ENCODE measurements at regions not wholly inside any gene's neighbourhood (a gene's known extent, or its start where the extent isn't known, plus 50 kb on each side); places are given as distances from the start of the nearest gene placed in this dataset.

DNA sequence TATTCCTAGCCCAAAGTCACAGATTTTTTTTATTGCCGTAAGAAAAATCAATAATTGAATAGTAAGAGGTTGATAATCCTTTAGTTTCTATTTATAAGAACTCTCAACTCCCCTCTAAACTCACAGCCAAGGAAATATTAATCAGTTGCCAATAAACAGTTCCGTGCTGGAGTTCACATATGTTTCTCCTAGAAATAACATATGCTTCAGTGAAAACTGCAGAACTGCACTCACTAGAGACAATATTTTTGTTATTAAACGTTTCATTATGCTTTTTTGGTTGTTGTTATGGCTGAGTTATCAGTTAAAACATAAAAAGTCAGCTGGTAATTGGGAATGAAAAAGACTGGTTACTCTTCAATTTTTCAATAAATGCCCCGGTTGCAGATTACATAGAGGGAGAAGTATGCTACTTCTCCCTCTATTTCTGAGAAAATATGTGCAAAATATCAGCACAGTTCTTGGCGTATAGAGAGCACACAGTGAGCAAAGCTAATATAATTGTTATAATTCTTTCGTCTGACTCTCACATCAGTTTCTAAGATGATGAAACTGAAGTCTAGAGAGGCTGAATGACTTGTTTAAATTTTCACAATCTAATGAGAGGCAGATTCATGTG is 781.2 kb upstream of the GRM7 start:
- Histone ChIP-seq H3K4me2 (ENCODE audit: low read depth, low read length, poor library complexity, severe bottlenecking) (no peak overlapping the region), H3K79me2 (ENCODE audit: insufficient read depth, low read length) (no peaks in the 10 kb centered on the region), H3F3A (ENCODE audit: low read depth) (no peaks in the 10 kb centered on the region), H3K36me3 (ENCODE audit: insufficient read depth, low read length) (no peaks in the 10 kb centered on the region), H3K27me3 (ENCODE audit: insufficient read depth, low read length, poor library complexity, severe bottlenecking) (no peaks in the 10 kb centered on the region), H3K4me1 (ENCODE audit: insufficient read depth, low read length, poor library complexity, severe bottlenecking) (no peaks in the 10 kb centered on the region), H4K20me1 (ENCODE audit: insufficient read depth, low read length, poor library complexity, severe bottlenecking) (no peaks in the 10 kb centered on the region), H3K9ac (ENCODE audit: low read depth, low read length, poor library complexity, severe bottlenecking) (no peak overlapping the region), H2AFZ (ENCODE audit: low read length) (no peak overlapping the region), H3K9me3 (ENCODE audit: insufficient read depth, low read depth, low read length) (no peaks in the 10 kb centered on the region), H3K9me2 (replicated peaks; ENCODE audit: low read depth, low read length) (no peaks in the 10 kb centered on the region), H3K4me3 (ENCODE audit: low read length, poor library complexity, severe bottlenecking) (no peak overlapping the region)
- TF ChIP-seq EZH2phosphoT487 (IDR thresholded peaks at IDR 0.05; ENCODE audit: borderline replicate concordance): no peak
- TF ChIP-seq, protein P1, sequence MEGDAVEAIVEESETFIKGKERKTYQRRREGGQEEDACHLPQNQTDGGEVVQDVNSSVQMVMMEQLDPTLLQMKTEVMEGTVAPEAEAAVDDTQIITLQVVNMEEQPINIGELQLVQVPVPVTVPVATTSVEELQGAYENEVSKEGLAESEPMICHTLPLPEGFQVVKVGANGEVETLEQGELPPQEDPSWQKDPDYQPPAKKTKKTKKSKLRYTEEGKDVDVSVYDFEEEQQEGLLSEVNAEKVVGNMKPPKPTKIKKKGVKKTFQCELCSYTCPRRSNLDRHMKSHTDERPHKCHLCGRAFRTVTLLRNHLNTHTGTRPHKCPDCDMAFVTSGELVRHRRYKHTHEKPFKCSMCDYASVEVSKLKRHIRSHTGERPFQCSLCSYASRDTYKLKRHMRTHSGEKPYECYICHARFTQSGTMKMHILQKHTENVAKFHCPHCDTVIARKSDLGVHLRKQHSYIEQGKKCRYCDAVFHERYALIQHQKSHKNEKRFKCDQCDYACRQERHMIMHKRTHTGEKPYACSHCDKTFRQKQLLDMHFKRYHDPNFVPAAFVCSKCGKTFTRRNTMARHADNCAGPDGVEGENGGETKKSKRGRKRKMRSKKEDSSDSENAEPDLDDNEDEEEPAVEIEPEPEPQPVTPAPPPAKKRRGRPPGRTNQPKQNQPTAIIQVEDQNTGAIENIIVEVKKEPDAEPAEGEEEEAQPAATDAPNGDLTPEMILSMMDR (conservative IDR thresholded peaks at IDR 0.05; ENCODE audit: low read length): no peak

DNA sequence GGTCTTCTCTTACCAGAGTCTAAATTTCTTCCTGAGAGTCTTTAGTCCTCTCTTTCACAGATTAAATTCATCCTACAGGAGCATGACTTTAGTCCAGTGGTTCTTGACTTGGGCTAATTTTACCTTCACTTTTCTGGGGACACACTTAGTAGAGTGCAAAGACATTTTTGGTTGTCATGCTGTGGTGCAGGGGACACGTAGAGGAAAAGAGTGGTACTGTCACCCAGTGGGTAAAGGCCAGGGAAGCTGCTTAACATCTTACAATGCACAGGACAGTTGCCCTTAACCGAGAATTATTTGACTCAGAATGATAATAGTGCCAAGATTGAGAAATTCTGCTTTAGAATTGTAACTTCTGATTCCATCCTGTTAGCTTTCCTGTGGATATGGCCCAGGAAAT is 772.5 kb upstream of the GRM7 start:
- H3K4me2 ChIP-seq (ENCODE audit: low read depth, low read length, poor library complexity, severe bottlenecking): no peak overlapping the region
- H3K9me3 ChIP-seq (ENCODE audit: insufficient read depth, low read depth, low read length): no peaks in the 10 kb centered on the region
- H3K4me1 ChIP-seq (ENCODE audit: insufficient read depth, low read length, poor library complexity, severe bottlenecking): no peaks in the 10 kb centered on the region
- no peaks in the 10 kb centered on the region for H3K36me3 ChIP-seq (ENCODE audit: insufficient read depth, low read length)
- H3K4me3 ChIP-seq (ENCODE audit: low read length, poor library complexity, severe bottlenecking): no peak overlapping the region
- no peaks in the 10 kb centered on the region for H3F3A ChIP-seq (ENCODE audit: low read depth)
- H3K79me2 ChIP-seq (ENCODE audit: insufficient read depth, low read length): no peaks in the 10 kb centered on the region
- H2AFZ ChIP-seq (ENCODE audit: low read length): no peak overlapping the region
- H4K20me1 ChIP-seq (ENCODE audit: insufficient read depth, low read length, poor library complexity, severe bottlenecking): no peaks in the 10 kb centered on the region
- no peak for TF ChIP-seq EZH2phosphoT487 (IDR thresholded peaks at IDR 0.05; ENCODE audit: borderline replicate concordance)
- TF ChIP-seq, protein P1 (conservative IDR thresholded peaks at IDR 0.05; ENCODE audit: low read length): no peak
- no peaks in the 10 kb centered on the region for H3K27me3 ChIP-seq (ENCODE audit: insufficient read depth, low read length, poor library complexity, severe bottlenecking)
- H3K9ac ChIP-seq (ENCODE audit: low read depth, low read length, poor library complexity, severe bottlenecking): no peak overlapping the region
- H3K9me2 ChIP-seq (replicated peaks; ENCODE audit: low read depth, low read length): no peaks in the 10 kb centered on the region

DNA sequence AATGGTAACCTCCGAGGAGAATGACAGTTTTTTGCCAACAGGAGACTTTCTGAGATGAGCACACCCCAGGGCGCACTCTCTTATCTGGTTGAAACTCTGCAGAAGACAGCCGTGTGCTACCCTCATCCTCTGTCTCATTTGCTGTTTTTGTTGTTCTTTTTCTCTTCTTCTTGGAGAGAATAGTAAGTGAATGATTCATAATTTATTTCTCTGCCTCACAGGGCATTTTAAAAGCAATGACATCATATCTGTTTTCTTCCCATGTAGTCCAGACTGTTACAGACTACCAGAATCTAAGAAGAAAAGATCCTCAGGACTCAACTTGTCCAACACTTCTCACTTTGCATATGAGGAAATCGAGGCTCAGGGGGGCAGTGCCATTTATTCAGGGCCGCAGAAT is 771.1 kb upstream of the GRM7 start:
- no peaks in the 10 kb centered on the region for H3K36me3 ChIP-seq (ENCODE audit: insufficient read depth, low read length)
- no peak overlapping the region for H3K4me2 ChIP-seq (ENCODE audit: low read depth, low read length, poor library complexity, severe bottlenecking)
- TF ChIP-seq, protein P1 (conservative IDR thresholded peaks at IDR 0.05; ENCODE audit: low read length): no peak
- TF ChIP-seq EZH2phosphoT487 (IDR thresholded peaks at IDR 0.05; ENCODE audit: borderline replicate concordance): no peak
- H3K9me3 ChIP-seq (ENCODE audit: insufficient read depth, low read depth, low read length): no peaks in the 10 kb centered on the region; the same call in 1 of the 2 replicates
- no peaks in the 10 kb centered on the region for H3F3A ChIP-seq (ENCODE audit: low read depth)
- H4K20me1 ChIP-seq (ENCODE audit: insufficient read depth, low read length, poor library complexity, severe bottlenecking): no peaks in the 10 kb centered on the region
- H2AFZ ChIP-seq (ENCODE audit: low read length): no peak overlapping the region
- H3K79me2 ChIP-seq (ENCODE audit: insufficient read depth, low read length): no peaks in the 10 kb centered on the region
- H3K4me3 ChIP-seq (ENCODE audit: low read length, poor library complexity, severe bottlenecking): no peak overlapping the region
- H3K9ac ChIP-seq (ENCODE audit: low read depth, low read length, poor library complexity, severe bottlenecking): no peak overlapping the region
- no peaks in the 10 kb centered on the region for H3K9me2 ChIP-seq (replicated peaks; ENCODE audit: low read depth, low read length)
- no peaks in the 10 kb centered on the region for H3K27me3 ChIP-seq (ENCODE audit: insufficient read depth, low read length, poor library complexity, severe bottlenecking)
- H3K4me1 ChIP-seq (ENCODE audit: insufficient read depth, low read length, poor library complexity, severe bottlenecking): no peaks in the 10 kb centered on the region

All from Loucy (cell line).